HUES6 (cell line): ENCODE measurements at regions not wholly inside any gene's neighbourhood (a gene's known extent, or its start where the extent isn't known, plus 50 kb on each side); places are given as distances from the start of the nearest gene placed in this dataset.
"Not testable (repeated sequence)": the region's sequence is repeated elsewhere in the genome, so short reads cannot be mapped to it uniquely, and the experiment has no call there.

Source experiments
- H3K27ac ChIP-seq: 2 replicates; pipeline ENCODE4 v1.7.0; 2013; ENCODE audit warnings: low read depth, mild to moderate bottlenecking, low read length, inconsistent platforms
- H3K27me3 ChIP-seq: 2 replicates; pipeline ENCODE4 v1.6.1; 2013; ENCODE audit warnings: low read length; ENCODE audit not compliant: control insufficient read depth, insufficient read depth
- H3K36me3 ChIP-seq: 2 replicates; pipeline ENCODE4 v1.6.1; 2013; ENCODE audit warnings: low read length; ENCODE audit not compliant: control insufficient read depth, insufficient read depth
- H3K4me1 ChIP-seq: 2 replicates; pipeline ENCODE4 v1.6.1; 2013; ENCODE audit warnings: low read length; ENCODE audit not compliant: control insufficient read depth, insufficient read depth
- H3K4me3 ChIP-seq: 2 replicates; pipeline ENCODE4 v1.5.1; 2013; ENCODE audit warnings: low read depth, low read length
- H3K9ac ChIP-seq: one replicate; pipeline ENCODE4 v1.6.1; 2013; ENCODE audit warnings: mild to moderate bottlenecking, low read length
- H3K9me3 ChIP-seq: 2 replicates; pipeline ENCODE4 v1.6.1; 2013; ENCODE audit warnings: low read depth, low read length; ENCODE audit not compliant: control insufficient read depth, insufficient read depth

DNA sequence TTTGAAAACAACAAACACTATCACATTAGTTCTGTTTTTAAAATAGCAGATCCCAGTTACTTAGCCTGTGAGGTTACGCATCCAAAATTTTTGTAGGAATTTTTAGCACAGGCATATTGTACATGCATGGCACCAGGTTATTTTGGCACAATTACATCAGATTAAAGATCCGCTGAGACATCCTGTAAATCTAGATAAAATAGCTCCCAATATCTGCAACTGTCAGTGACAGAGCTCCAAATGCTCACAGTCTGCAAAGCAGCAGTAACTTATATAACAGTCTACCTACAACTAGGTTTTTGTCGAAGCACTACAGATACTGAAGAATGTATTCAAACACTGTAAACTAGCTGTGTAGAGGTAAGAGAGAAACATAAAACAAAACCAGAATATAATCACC lies 200.7 kb upstream of the KCNH7 start:
- H3K4me3 ChIP-seq: no peak overlapping the region
- H3K9ac ChIP-seq: no peak overlapping the region
- H3K9me3 ChIP-seq: no peaks in the 10 kb centered on the region
- no peaks in the 10 kb centered on the region for H3K36me3 ChIP-seq
- no peaks in the 10 kb centered on the region for H3K27me3 ChIP-seq
- H3K27ac ChIP-seq: no peak overlapping the region
- no peaks in the 10 kb centered on the region for H3K4me1 ChIP-seq

DNA sequence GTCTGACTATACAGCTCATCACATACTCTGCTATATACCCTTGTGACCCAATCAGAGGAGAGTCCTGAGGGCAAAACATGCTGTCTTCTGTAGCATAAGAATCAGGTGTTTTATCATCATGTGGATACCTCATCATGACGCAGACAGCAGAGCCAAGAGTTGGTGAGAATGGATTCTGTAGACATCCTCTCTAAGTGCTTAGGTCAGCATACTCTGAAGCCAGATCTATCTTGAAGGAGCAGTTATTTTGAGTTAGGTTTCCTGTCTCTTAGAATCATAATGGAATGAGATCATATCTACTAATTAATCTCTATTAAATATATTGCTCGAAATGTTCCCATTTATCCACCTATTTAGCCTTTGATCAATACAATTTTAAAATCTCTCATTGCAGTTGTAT lies 190.2 kb upstream of the KCNH7 start:
- H3K36me3 ChIP-seq: no peaks in the 10 kb centered on the region
- no peaks in the 10 kb centered on the region for H3K4me1 ChIP-seq
- no peaks in the 10 kb centered on the region for H3K9me3 ChIP-seq
- no peak overlapping the region for H3K27ac ChIP-seq
- no peak overlapping the region for H3K9ac ChIP-seq
- H3K4me3 ChIP-seq: no peak overlapping the region
- no peaks in the 10 kb centered on the region for H3K27me3 ChIP-seq

DNA sequence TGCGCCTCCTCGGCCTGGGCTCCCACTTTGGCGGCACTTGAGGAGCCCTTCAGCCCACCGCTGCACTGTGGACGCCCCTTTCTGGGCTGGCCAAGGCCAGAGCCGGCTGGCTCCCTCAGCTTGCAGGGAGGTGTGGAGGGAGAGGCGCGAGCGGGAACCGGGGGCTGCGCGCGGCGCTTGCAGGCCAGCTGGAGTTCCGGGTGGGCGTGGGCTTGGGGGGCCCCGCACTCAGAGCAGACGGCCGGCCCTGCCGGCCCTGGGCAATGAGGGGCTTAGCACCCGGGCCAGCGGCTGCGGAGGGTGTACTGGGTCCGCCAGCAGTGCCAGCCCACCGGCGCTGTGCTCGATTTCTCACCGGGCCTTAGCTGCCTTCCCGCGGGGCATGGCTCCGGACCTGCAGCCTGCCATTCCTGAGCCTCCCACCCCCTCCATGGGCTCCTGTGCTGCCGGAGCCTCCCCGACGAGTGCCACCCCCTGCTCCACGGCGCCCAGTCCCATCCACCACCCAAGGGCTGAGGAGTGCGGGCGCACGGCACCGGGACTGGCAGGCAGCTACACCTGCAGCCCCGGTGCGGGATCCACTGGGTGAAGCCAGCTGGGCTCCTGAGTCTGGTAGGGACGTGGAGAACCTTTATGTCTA lies 187.7 kb upstream of the KCNH7 start:
- not testable (repeated sequence) for H3K27me3 ChIP-seq, H3K36me3 ChIP-seq, H3K27ac ChIP-seq, H3K4me1 ChIP-seq, H3K9me3 ChIP-seq, H3K9ac ChIP-seq, H3K4me3 ChIP-seq

DNA sequence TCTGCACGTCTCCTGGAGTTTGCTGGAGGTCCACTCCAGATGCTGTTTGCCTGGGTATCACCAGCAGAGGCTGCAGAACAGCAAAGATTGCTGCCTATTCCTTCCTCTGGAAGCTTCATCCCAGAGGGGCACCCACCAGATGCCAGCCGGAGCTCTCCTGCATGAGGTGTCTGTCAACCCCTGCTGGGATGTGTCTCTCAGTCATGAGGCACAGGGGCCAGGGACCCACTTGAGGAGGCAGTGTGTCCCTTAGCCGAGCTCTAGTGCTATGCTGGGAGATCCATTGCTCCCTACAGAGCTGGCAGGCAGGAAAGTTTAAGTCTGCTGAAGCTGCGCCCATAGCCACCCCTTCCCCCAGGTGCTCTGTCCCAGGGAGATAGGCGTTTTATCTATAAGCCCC lies 178.3 kb upstream of the KCNH7 start:
- H3K9ac ChIP-seq, H3K27me3 ChIP-seq, H3K4me1 ChIP-seq, H3K27ac ChIP-seq, H3K36me3 ChIP-seq, H3K9me3 ChIP-seq, H3K4me3 ChIP-seq: not testable (repeated sequence)

DNA sequence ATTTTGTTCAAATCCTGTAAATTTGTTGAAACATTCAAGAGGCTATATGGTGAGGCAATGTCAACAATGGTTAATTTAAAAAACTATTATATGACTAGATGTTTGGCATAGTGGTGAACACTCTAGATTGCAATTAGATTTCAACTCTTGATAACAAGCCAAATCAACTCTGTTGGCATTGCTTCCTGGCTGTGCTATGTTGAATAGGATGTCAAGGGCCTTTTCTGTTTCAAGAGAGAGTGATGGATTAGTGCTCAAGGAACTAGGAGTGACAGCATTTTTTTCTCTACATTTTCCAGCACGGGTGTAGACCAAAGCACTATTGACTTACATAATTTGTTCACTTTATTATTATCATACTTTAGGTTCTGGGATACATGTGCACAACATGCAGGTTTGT lies 172.4 kb upstream of the KCNH7 start:
- Histone ChIP-seq H3K9ac (no peak overlapping the region), H3K4me3 (no peak overlapping the region), H3K9me3 (peaks cover 4% of the 10 kb centered on the region; the same call in 1 of the 2 replicates), H3K27ac (no peak overlapping the region), H3K4me1 (no peaks in the 10 kb centered on the region), H3K36me3 (no peaks in the 10 kb centered on the region), H3K27me3 (no peaks in the 10 kb centered on the region)

DNA sequence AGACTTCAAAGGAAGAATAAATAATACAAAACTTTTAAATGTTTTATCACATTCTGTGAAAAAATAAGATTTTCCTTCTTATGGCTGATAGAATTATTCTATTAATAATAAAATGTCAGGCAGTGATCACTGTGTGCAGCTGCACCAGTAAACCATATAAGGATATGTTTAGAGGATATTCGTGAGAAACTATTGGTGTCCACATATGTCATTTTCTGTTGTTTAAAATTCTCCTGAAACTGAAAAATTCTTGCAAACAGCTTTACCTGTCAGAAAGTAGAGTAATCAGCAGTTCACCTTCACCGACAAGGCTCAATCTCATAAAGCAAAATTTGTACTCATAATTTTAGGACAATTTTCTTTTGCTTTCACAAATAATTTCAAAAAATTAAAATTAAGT lies 170.1 kb upstream of the KCNH7 start:
- H3K27ac ChIP-seq: no peak overlapping the region
- no peak overlapping the region for H3K4me3 ChIP-seq
- H3K4me1 ChIP-seq: no peaks in the 10 kb centered on the region
- H3K27me3 ChIP-seq: no peaks in the 10 kb centered on the region
- no peak overlapping the region for H3K9ac ChIP-seq
- H3K9me3 ChIP-seq: no peaks in the 10 kb centered on the region
- H3K36me3 ChIP-seq: no peaks in the 10 kb centered on the region

DNA sequence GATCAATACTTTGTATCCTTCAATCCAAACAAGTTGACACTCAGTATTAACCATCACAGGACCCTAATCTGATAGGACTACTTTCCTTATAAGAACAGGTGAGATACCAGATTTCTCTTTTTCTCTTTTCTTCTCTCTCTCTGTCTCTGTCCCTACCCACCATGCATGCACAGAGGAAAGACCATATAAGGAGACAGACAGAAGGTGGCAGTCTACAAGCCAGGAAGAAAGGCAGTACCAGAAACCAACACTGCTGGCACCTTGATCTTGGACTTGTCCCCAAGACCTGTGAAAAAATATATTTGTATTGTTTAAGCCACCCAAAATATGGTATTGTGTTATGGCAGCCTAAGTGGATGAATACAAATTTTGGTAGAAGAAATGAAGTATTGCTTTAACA lies 156.2 kb upstream of the KCNH7 start:
- H3K9ac ChIP-seq: no peak overlapping the region
- H3K4me3 ChIP-seq: no peak overlapping the region
- no peaks in the 10 kb centered on the region for H3K4me1 ChIP-seq
- H3K27me3 ChIP-seq: no peaks in the 10 kb centered on the region
- no peaks in the 10 kb centered on the region for H3K36me3 ChIP-seq
- H3K27ac ChIP-seq: no peak overlapping the region
- no peaks in the 10 kb centered on the region for H3K9me3 ChIP-seq

DNA sequence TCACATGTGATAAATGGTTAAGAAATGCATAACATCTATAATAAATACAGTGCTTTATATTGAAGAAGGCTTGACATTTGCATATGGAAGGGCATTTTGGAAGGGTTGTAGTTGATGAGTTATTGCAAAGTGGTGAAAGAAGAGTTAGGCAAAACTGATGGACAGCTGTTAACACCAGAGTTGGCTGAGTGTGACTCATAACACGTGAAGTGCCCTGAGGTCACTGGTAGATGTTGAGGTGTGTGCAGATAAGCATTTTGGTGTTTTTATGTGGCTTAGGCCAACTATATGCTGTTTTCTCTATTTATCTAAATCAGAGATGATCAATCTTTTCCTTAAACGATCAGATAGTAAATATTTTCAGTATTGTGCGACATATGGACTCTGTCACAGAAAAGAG lies 154.3 kb upstream of the KCNH7 start:
- Histone ChIP-seq H3K4me3 (no peak overlapping the region), H3K36me3 (no peaks in the 10 kb centered on the region), H3K27ac (no peak overlapping the region), H3K9me3 (no peaks in the 10 kb centered on the region), H3K27me3 (no peaks in the 10 kb centered on the region), H3K4me1 (no peaks in the 10 kb centered on the region), H3K9ac (no peak overlapping the region)

DNA sequence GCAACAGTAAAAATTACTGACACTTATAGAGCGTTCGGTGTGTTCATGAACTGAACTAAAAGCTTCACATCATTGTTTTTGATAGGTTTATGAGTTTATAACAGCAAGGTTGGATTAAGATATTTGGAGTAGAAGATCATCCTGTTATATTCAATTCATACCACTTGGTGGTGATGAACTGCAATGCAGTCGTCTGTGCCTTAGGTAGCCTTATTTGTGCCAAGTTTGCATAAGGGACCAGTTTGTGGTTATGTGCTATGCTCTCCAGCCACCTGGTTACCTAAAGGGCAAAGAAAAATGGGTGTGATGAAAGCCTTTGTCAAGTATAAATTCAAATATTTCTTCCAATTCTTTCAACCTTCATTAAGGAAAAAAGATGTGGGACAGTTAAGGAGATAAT lies 150.9 kb upstream of the KCNH7 start:
- H3K9ac ChIP-seq: no peak overlapping the region
- no peak overlapping the region for H3K27ac ChIP-seq
- H3K27me3 ChIP-seq: no peaks in the 10 kb centered on the region
- H3K4me1 ChIP-seq: no peaks in the 10 kb centered on the region
- H3K36me3 ChIP-seq: no peaks in the 10 kb centered on the region
- H3K9me3 ChIP-seq: no peaks in the 10 kb centered on the region
- no peak overlapping the region for H3K4me3 ChIP-seq

DNA sequence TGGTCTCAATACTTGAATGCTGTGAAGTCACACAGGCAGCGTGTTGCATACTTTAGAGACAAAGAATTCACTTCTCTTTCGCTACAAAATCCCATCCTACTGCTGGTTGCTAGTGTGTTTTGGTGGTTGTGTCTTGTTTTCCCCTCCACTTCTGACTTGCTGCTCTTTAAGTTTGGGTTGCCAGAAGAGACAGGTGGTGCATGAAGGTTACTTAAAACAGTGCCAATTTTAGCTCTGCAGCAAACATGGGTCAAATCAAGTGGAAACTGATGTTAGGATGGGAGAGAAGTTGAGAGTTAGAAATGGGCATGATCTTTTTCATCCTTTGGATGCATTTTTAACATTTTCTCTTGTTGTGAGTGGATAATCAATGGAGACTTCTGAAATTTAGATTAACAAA lies 136.2 kb upstream of the KCNH7 start:
- Histone ChIP-seq H3K4me3 (no peak overlapping the region), H3K9ac (no peak overlapping the region), H3K27me3 (no peaks in the 10 kb centered on the region), H3K9me3 (no peaks in the 10 kb centered on the region), H3K36me3 (no peaks in the 10 kb centered on the region), H3K4me1 (no peaks in the 10 kb centered on the region), H3K27ac (no peak overlapping the region)

DNA sequence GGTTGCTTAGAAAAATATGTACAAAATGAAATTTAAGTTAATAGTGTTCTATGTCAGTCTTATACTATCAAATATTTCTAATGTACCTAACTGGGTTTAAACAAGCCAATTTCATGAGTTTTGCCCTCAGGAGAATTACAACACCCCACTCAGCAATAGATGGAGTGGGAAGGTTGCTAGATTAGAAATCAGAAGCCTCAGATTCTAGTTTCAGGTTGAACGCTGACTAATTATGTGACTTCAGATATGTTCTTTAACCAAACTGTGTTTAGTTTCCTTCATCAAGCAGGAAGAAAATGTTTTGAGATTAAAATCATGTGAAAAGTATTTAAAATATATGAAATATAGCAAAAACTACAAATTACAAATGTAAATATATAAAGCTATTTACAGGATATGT lies 133.8 kb upstream of the KCNH7 start:
- Histone ChIP-seq H3K4me3 (no peak overlapping the region), H3K36me3 (no peaks in the 10 kb centered on the region), H3K4me1 (no peaks in the 10 kb centered on the region), H3K9me3 (no peaks in the 10 kb centered on the region), H3K27me3 (no peaks in the 10 kb centered on the region), H3K9ac (no peak overlapping the region), H3K27ac (no peak overlapping the region)

DNA sequence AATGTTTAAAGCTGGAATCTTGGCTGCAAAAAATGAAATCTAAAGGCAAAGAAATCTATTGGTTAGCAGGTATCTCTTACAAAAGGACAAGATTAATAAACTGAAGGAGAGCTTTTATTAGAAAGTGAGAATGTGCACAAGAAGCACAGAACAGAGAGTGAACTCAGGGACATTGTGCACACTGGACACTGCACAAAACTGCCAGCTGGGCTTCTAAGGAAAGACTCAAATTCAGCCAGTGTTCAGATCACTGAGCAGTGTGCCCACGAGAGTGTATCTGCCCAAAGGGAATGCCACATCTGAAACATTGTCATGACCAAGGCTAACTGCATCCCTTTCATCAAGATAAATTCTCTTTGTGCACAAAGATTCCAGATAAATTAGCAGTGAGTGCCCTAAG lies 129.7 kb upstream of the KCNH7 start:
- H3K36me3 ChIP-seq: no peaks in the 10 kb centered on the region
- H3K27me3 ChIP-seq: no peaks in the 10 kb centered on the region
- H3K9me3 ChIP-seq: no peaks in the 10 kb centered on the region
- H3K9ac ChIP-seq: no peak overlapping the region
- no peak overlapping the region for H3K27ac ChIP-seq
- H3K4me1 ChIP-seq: no peaks in the 10 kb centered on the region
- no peak overlapping the region for H3K4me3 ChIP-seq
